SK-N-SH (cell line): ENCODE measurements at regions not wholly inside any gene's neighbourhood (a gene's known extent, or its start where the extent isn't known, plus 50 kb on each side); places are given as distances from the start of the nearest gene placed in this dataset.
A peak's percentile ranks its signal among the peaks of the same experiment; 100 is the strongest.

ENCODE experiments used
- CTCF ChIA-PET: fragments of 300-600, 350-600 bp; formaldehyde crosslinking; extraction: SDS; loops from one replicate; lab custom pipeline; 2021; lab: Yijun Ruan, JAX
- POLR2A ChIA-PET: fragments of 350-600 bp; sonication (Branson Sonifier 250); formaldehyde crosslinking; extraction: SDS; loops from one replicate; lab custom pipeline; 2020; ENCODE audit warnings: antibody characterized with exemption, inconsistent platforms; lab: Yijun Ruan, JAX
- DNase-seq: peaks from one replicate; pipeline ENCODE4 v3.0.0; 2012
- H2AFZ ChIP-seq: fragments of 200-600 bp; sonication (generic); 2 replicates; pipeline ENCODE4 v1.8.1; 2016; ENCODE audit warnings: antibody characterized with exemption, mild to moderate bottlenecking, low read depth
- H3F3A ChIP-seq: fragments of 200-600 bp; sonication (generic); replicated peaks from 2 replicates; pipeline ENCODE3; 2016; ENCODE audit warnings: antibody characterized with exemption, mild to moderate bottlenecking; ENCODE audit not compliant: insufficient read depth
- H3K27ac ChIP-seq, 2 experiments: fragments of 200-500 bp in 1 of 2; fragments of 200-600 bp in 1 of 2; sonication (Bioruptor generic) in 1 of 2; sonication (generic), shearing (Covaris generic) in 1 of 2; 2 replicates each; pipeline versions ENCODE4 v1.5.1 to v1.6.1; 2014 to 2016; ENCODE audit warnings: low read depth in 2 of 2, inconsistent platforms in 1 of 2, low read length in 1 of 2, mild to moderate bottlenecking in 1 of 2, mixed read lengths in 1 of 2
- H3K27me3 ChIP-seq: fragments of 200-600 bp; sonication (generic), shearing (Covaris generic); 2 replicates; pipeline ENCODE4 v1.6.1; 2016; ENCODE audit warnings: mixed run types; ENCODE audit not compliant: insufficient read depth
- H3K36me3 ChIP-seq, 2 experiments: fragments of 200-500 bp in 1 of 2; fragments of 200-600 bp in 1 of 2; sonication (Bioruptor generic) in 1 of 2; sonication (generic) in 1 of 2; replicated peaks in 1 of 2; 2 replicates each; pipeline versions ENCODE3 to v1.5.1; 2014 to 2016; ENCODE audit warnings: low read length in 1 of 2, mild to moderate bottlenecking in 1 of 2; ENCODE audit not compliant: insufficient read depth in 2 of 2, control insufficient read depth in 1 of 2
- H3K4me1 ChIP-seq, 2 experiments: fragments of 200-500 bp in 1 of 2; fragments of 200-600 bp in 1 of 2; sonication (Bioruptor generic) in 1 of 2; sonication (generic), shearing (Covaris generic) in 1 of 2; 2 replicates each; pipeline versions ENCODE4 v1.5.1 to v1.6.1; 2014 to 2016; ENCODE audit warnings: low read depth in 1 of 2, low read length in 1 of 2, mixed run types in 1 of 2; ENCODE audit not compliant: insufficient read depth in 2 of 2, control insufficient read depth in 1 of 2
- H3K4me2 ChIP-seq: fragments of 200-600 bp; sonication (generic), shearing (Covaris generic); 2 replicates; pipeline ENCODE4 v1.6.1; 2017; ENCODE audit warnings: mixed run types
- H3K4me3 ChIP-seq, 2 experiments: fragments of 200-500 bp in 1 of 2; fragments of 200-600 bp in 1 of 2; sonication (Bioruptor generic) in 1 of 2; sonication (generic), shearing (Covaris generic) in 1 of 2; 2 replicates each; pipeline versions ENCODE4 v1.5.1 to v1.8.1; 2014 to 2016; ENCODE audit warnings: low read depth in 2 of 2, inconsistent platforms in 1 of 2, low read length in 1 of 2, mild to moderate bottlenecking in 1 of 2, mixed read lengths in 1 of 2, moderate library complexity in 1 of 2
- H3K79me2 ChIP-seq: fragments of 200-600 bp; sonication (generic); 2 replicates; pipeline ENCODE4 v1.8.1; 2017; ENCODE audit warnings: mild to moderate bottlenecking; ENCODE audit not compliant: insufficient read depth
- H3K9ac ChIP-seq: fragments of 200-600 bp; sonication (generic); 2 replicates; pipeline ENCODE4 v1.6.1; 2017; ENCODE audit warnings: mixed run types
- H3K9me2 ChIP-seq: fragments of 200-600 bp; sonication (generic); 2 replicates; pipeline ENCODE4 v1.6.1; 2017; ENCODE audit warnings: mixed run types
- H3K9me3 ChIP-seq: fragments of 200-600 bp; sonication (generic); 2 replicates; pipeline ENCODE4 v1.6.1; 2017; ENCODE audit warnings: mixed run types, mild to moderate bottlenecking, moderate library complexity
- H4K20me1 ChIP-seq: fragments of 200-600 bp; sonication (generic); 2 replicates; pipeline ENCODE4 v1.6.1; 2017; ENCODE audit warnings: mild to moderate bottlenecking, mixed run types; ENCODE audit not compliant: insufficient read depth
- CHD2 ChIP-seq: fragments of 150-350 bp; IDR thresholded peaks from 2 replicates; pipeline ENCODE4 v1.6.1; 2018; ENCODE audit warnings: low read length; ENCODE audit not compliant: partially characterized antibody
- CTCF ChIP-seq: fragments of 200-600 bp; sonication (generic); IDR thresholded peaks from 2 replicates; pipeline ENCODE4 v1.6.1; 2017; ENCODE audit warnings: antibody characterized with exemption, mild to moderate bottlenecking, moderate library complexity
- FOSL2 ChIP-seq: IDR thresholded peaks from 2 replicates; pipeline ENCODE4 v1.4.0; 2012; ENCODE audit warnings: low read depth, mild to moderate bottlenecking, moderate library complexity, borderline replicate concordance
- FOXM1 ChIP-seq: IDR thresholded peaks from 2 replicates; pipeline ENCODE4 v1.4.0; 2012; ENCODE audit warnings: low read depth, mild to moderate bottlenecking
- GABPA ChIP-seq: IDR thresholded peaks from 2 replicates; pipeline ENCODE4 v1.4.0; 2012; ENCODE audit warnings: low read depth, mild to moderate bottlenecking
- JUND ChIP-seq: IDR thresholded peaks from 2 replicates; pipeline ENCODE4 v1.4.0; 2012
- MAX ChIP-seq: IDR thresholded peaks from 2 replicates; pipeline ENCODE4 v1.4.0; 2012; ENCODE audit warnings: low read depth
- MXI1 ChIP-seq: IDR thresholded peaks from 2 replicates; pipeline ENCODE4 v1.6.1; 2012; ENCODE audit warnings: mild to moderate bottlenecking, low read depth, low read length, improper control_type of control experiment
- NRF1 ChIP-seq: IDR thresholded peaks from 2 replicates; pipeline ENCODE4 v1.6.1; 2012; ENCODE audit warnings: low read depth, mild to moderate bottlenecking, low read length
- PBX3 ChIP-seq: IDR thresholded peaks from 2 replicates; pipeline ENCODE4; 2012
- POLR2AphosphoS5 ChIP-seq: IDR thresholded peaks from 2 replicates; pipeline ENCODE4 v1.6.1; 2012; ENCODE audit warnings: low read depth, low read length
- RCOR1 ChIP-seq: fragments of 150-350 bp; IDR thresholded peaks from 2 replicates; pipeline ENCODE4 v1.6.1; 2017; ENCODE audit warnings: antibody characterized with exemption, low read length
- SMC3 ChIP-seq: IDR thresholded peaks from 2 replicates; pipeline ENCODE4 v1.6.1; 2012; ENCODE audit warnings: low read depth, low read length, improper control_type of control experiment
- TCF12 ChIP-seq: IDR thresholded peaks from 2 replicates; pipeline ENCODE4 v1.4.0; 2012
- TEAD4 ChIP-seq: IDR thresholded peaks from 2 replicates; pipeline ENCODE4 v1.4.0; 2012; ENCODE audit warnings: mild to moderate bottlenecking, borderline replicate concordance; ENCODE audit not compliant: insufficient read depth
- YY1 ChIP-seq: IDR thresholded peaks from 2 replicates; pipeline ENCODE4 v1.4.0; 2012; ENCODE audit warnings: low read depth, mild to moderate bottlenecking
- WGBS: methylation state at CpG from one replicate; pipeline ENCODE4 v1.1.6; 2017; ENCODE audit warnings: low lambda C conversion rate; 5-methylcytosine and 5-hydroxymethylcytosine counted together
- TF ChIP-seq, protein P1 (sequence below): IDR thresholded peaks from 2 replicates; pipeline ENCODE4 v1.4.0; 2012; ENCODE audit warnings: low read depth, borderline replicate concordance
- TF ChIP-seq, protein P2 (sequence below): fragments of 150-350 bp; IDR thresholded peaks from 2 replicates; pipeline ENCODE4 v1.6.1; 2017; ENCODE audit warnings: antibody characterized with exemption, low read length, low read depth, borderline replicate concordance

DNA sequence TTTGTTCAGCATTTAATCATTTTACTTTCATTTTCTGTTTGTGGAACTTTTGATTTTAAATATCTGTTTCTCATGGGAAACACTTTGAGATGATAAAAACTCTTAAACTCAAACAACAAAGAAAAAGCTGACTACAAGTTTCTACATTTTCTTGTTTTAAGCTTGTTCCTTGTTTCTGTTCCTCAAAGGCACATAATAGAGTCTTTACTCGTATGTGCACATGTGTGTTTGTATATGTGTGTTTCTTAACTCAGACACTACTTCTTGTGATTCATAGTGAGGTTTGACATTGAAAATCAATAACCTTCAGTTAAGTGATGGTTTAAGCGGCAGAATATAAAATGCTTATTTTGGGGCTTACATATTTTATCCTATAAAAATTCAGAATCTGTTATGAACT lies 786.7 kb upstream of the EPHA6 start:
- 0 out of 2 replicates have a peak, but pooled peaks cover 4% of the 10 kb centered on the region for H3K9me3 ChIP-seq
- H2AFZ ChIP-seq: peak overlapping the region; percentile 0; the same call in 1 of the 2 replicates
- H3K36me3 ChIP-seq: no peaks in the 10 kb centered on the region
- TF ChIP-seq FOSL2 (no peak), TCF12 (no peak), RCOR1 (no peak), TEAD4 (no peak), MAX (no peak), FOXM1 (no peak), POLR2AphosphoS5 (no peak), CHD2 (no peak), NRF1 (no peak)
- TF ChIP-seq, protein P1, sequence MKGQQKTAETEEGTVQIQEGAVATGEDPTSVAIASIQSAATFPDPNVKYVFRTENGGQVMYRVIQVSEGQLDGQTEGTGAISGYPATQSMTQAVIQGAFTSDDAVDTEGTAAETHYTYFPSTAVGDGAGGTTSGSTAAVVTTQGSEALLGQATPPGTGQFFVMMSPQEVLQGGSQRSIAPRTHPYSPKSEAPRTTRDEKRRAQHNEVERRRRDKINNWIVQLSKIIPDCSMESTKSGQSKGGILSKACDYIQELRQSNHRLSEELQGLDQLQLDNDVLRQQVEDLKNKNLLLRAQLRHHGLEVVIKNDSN: no peak
- TF ChIP-seq, protein P2, sequence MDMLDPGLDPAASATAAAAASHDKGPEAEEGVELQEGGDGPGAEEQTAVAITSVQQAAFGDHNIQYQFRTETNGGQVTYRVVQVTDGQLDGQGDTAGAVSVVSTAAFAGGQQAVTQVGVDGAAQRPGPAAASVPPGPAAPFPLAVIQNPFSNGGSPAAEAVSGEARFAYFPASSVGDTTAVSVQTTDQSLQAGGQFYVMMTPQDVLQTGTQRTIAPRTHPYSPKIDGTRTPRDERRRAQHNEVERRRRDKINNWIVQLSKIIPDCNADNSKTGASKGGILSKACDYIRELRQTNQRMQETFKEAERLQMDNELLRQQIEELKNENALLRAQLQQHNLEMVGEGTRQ: no peak
- TF ChIP-seq, all 33 proteins: peak for 0
- Histone ChIP-seq H3K27ac (no peak overlapping the region), H3K4me2 (peak overlapping the region; percentile 22; the same call in 1 of the 2 replicates), H3K27me3 (peaks cover 6% of the 10 kb centered on the region; the same call in 1 of the 2 replicates), H3F3A (no peaks in the 10 kb centered on the region), H3K9me2 (no peaks in the 10 kb centered on the region), H4K20me1 (no peaks in the 10 kb centered on the region), H3K4me1 (no peaks in the 10 kb centered on the region), H3K9ac (no peak overlapping the region), H3K79me2 (no peaks in the 10 kb centered on the region), H3K4me3 (peak overlapping the region; percentile 24 to 27; a peak in 3 of 4 replicates)
- ChIA-PET CTCF (interaction anchor here (1.3 kb wide), 1 partner anchor 1793 kb away, joined by 3 read pairs; no protein-coding TSS in a partner anchor), POLR2A (no interaction called here)
- no peak for DNase-seq
- 5% methylated on average over 2 of the region's 2 CpGs for WGBS

- Histone ChIP-seq H3K79me2 (no peaks in the 10 kb centered on the region), H3K27me3 (no peaks in the 10 kb centered on the region), H3F3A (no peaks in the 10 kb centered on the region), H3K9ac (no peak overlapping the region), H3K9me2 (no peaks in the 10 kb centered on the region), H2AFZ (no peak overlapping the region), H3K9me3 (no peaks in the 10 kb centered on the region), H3K27ac (no peak overlapping the region), H3K4me3 (no peak overlapping the region), H3K4me2 (no peak overlapping the region), H3K36me3 (no peaks in the 10 kb centered on the region), H4K20me1 (no peaks in the 10 kb centered on the region), H3K4me1 (no peaks in the 10 kb centered on the region)
- no peak for DNase-seq
- TF ChIP-seq RCOR1: no peak
- TF ChIP-seq, protein P1: no peak
- TF ChIP-seq YY1: no peak
- no peak for TF ChIP-seq MXI1
- no peak for TF ChIP-seq MAX
- no peak for TF ChIP-seq GABPA
- TF ChIP-seq NRF1: no peak
- TF ChIP-seq TEAD4: no peak
- TF ChIP-seq CHD2: no peak
- TF ChIP-seq JUND: no peak
- TF ChIP-seq, protein P2: no peak
- TF ChIP-seq PBX3: no peak
- TF ChIP-seq SMC3: no peak
- TF ChIP-seq CTCF: no peak
- POLR2A ChIA-PET: no interaction called here
- CTCF ChIA-PET: no interaction called here
These were observed 774.8 kb upstream of the EPHA6 start for GRCh38 chr3:96039632-96040031.
